ENCODE measurements at regions not wholly inside any gene's neighbourhood (a gene's known extent, or its start where the extent isn't known, plus 50 kb on each side); places are given as distances from the start of the nearest gene placed in this dataset.

DNA sequence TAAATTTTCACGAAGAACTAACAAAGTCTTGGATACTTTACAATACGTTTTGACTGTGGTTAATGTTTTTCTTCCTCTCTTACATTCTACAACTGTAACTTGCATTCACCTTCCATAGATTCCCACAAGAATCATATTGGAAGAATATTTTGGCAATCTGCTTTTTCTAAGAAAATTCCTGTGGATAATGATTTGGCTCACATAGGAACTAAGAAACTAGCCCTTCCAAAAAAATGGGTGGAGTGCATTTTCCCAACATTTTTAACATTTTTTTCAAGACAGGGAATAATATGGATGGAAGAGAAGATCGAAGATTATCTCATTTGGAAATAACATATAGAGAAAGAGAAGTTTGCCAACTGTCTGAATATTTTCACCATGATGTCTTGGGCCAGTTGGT lies 256.9 kb upstream of the POU2AF2 start:
- Histone ChIP-seq H3K9me2 (ENCODE audit: insufficient read depth) (no peaks in the 10 kb centered on the region), H3K4me1 (ENCODE audit: control insufficient read depth in 1 of 2, insufficient read depth in 2 of 2, low read length in 2 of 2) (0 out of 4 replicates have a peak, but pooled peaks cover 0 to 3% of the 10 kb centered on the region in 2 experiments), H3K27me3 (ENCODE audit: insufficient read depth, low read length) (peaks cover 14% of the 10 kb centered on the region; the same call in 1 of the 2 replicates), H3K27ac (ENCODE audit: low read depth, low read length) (no peak overlapping the region), H3K9ac (ENCODE audit: low read length) (no peak overlapping the region), H3K79me2 (ENCODE audit: insufficient read depth, low read length) (no peaks in the 10 kb centered on the region), H3K9me3 (ENCODE audit: control insufficient read depth in 1 of 2, insufficient read depth in 1 of 2, low read depth in 1 of 2, low read length in 2 of 2) (no peaks in the 10 kb centered on the region), H4K20me1 (ENCODE audit: insufficient read depth) (no peaks in the 10 kb centered on the region), H3K4me3 (replicated peaks in 1 of 2; ENCODE audit: low read depth in 1 of 2, low read length in 2 of 2) (no peak overlapping the region), H3K36me3 (ENCODE audit: control insufficient read depth in 1 of 2, insufficient read depth in 2 of 2, low read length in 2 of 2) (no peaks in the 10 kb centered on the region), H3K4me2 (ENCODE audit: low read length) (no peak overlapping the region), H2AFZ (ENCODE audit: low read depth, low read length, poor library complexity, severe bottlenecking) (no peak overlapping the region)
- no peak for TF ChIP-seq YY1 (IDR thresholded peaks at IDR 0.05; ENCODE audit: extremely low read depth, insufficient replicate concordance, low read depth, low read length)
- no peak for TF ChIP-seq SIN3A (IDR thresholded peaks at IDR 0.05; ENCODE audit: low read depth)
- TF ChIP-seq RAD21 (IDR thresholded peaks at IDR 0.05; ENCODE audit: low read depth), result no peak
- no peak for TF ChIP-seq FOSL1 (IDR thresholded peaks at IDR 0.05; ENCODE audit: low read depth)
- CTCF ChIA-PET, result no interaction called here
- POLR2A ChIA-PET, result no interaction called here
- DNase-seq (ENCODE audit: low read depth, low spot score) (no peak), ATAC-seq (no peak)
- RAD21 ChIA-PET (ENCODE audit: low non-redundant PET in 1 of 2, low total read pairs in 2 of 2, uncharacterized antibody in 2 of 2, unreplicated experiment in 2 of 2), result no interaction called here
- intact Hi-C loops (cut with micrococcal nuclease), result no loop called here
- BruUV-seq (replicated peaks), result no TSS peak

DNA sequence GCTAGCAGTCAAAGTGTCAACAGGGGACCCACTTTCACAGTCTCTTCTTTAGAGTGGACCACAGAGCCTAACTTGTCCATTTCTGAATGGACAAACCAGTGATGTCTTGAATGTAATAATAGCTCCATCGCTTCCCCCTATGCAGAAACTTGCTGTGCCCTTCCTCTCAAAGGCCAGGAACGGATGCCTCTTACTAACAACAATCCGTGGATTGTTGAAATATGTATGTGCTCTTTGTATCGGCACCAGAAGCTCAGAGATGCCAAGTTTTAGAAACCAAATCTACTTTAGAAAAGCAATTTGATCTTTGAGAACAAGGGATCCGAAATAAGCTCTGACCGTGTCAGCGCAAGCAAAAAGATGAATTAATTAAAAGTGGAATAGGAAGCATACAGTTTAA lies 259.5 kb upstream of the POU2AF2 start:
- RAD21 ChIA-PET (ENCODE audit: low non-redundant PET in 1 of 2, low total read pairs in 2 of 2, uncharacterized antibody in 2 of 2, unreplicated experiment in 2 of 2), result no interaction called here
- H2AFZ ChIP-seq (ENCODE audit: low read depth, low read length, poor library complexity, severe bottlenecking), result no peak overlapping the region
- H3K9me2 ChIP-seq (ENCODE audit: insufficient read depth), result no peaks in the 10 kb centered on the region
- no peaks in the 10 kb centered on the region for H3K36me3 ChIP-seq (ENCODE audit: control insufficient read depth in 1 of 2, insufficient read depth in 2 of 2, low read length in 2 of 2)
- DNase-seq (ENCODE audit: low read depth, low spot score) (no peak), ATAC-seq (no peak)
- intact Hi-C loops (cut with micrococcal nuclease), result no loop called here
- no peaks in the 10 kb centered on the region for H3K9me3 ChIP-seq (ENCODE audit: control insufficient read depth in 1 of 2, insufficient read depth in 1 of 2, low read depth in 1 of 2, low read length in 2 of 2)
- H3K4me2 ChIP-seq (ENCODE audit: low read length), result no peak overlapping the region
- CTCF ChIA-PET, result no interaction called here
- no peak overlapping the region for H3K27ac ChIP-seq (ENCODE audit: low read depth, low read length)
- POLR2A ChIA-PET, result no interaction called here
- BruUV-seq (replicated peaks), result no TSS peak
- H3K9ac ChIP-seq (ENCODE audit: low read length), result no peak overlapping the region
- H3K4me1 ChIP-seq (ENCODE audit: control insufficient read depth in 1 of 2, insufficient read depth in 2 of 2, low read length in 2 of 2), result 0 out of 4 replicates have a peak, but pooled peaks cover 0 to 3% of the 10 kb centered on the region in 2 experiments
- H3K79me2 ChIP-seq (ENCODE audit: insufficient read depth, low read length), result no peaks in the 10 kb centered on the region
- 0 out of 2 replicates have a peak, but pooled peaks cover 8% of the 10 kb centered on the region for H3K27me3 ChIP-seq (ENCODE audit: insufficient read depth, low read length)
- H4K20me1 ChIP-seq (ENCODE audit: insufficient read depth), result no peaks in the 10 kb centered on the region
- H3K4me3 ChIP-seq (replicated peaks in 1 of 2; ENCODE audit: low read depth in 1 of 2, low read length in 2 of 2), result no peak overlapping the region
- no peak for TF ChIP-seq YY1 (IDR thresholded peaks at IDR 0.05; ENCODE audit: extremely low read depth, insufficient replicate concordance, low read depth, low read length)
- TF ChIP-seq RAD21 (IDR thresholded peaks at IDR 0.05; ENCODE audit: low read depth), result no peak
- no peak for TF ChIP-seq ELF1 (IDR thresholded peaks at IDR 0.05; ENCODE audit: borderline replicate concordance, low read depth)
- TF ChIP-seq CEBPB (IDR thresholded peaks at IDR 0.05; ENCODE audit: low read depth), result no peak
- no peak for TF ChIP-seq SP1 (IDR thresholded peaks at IDR 0.05; ENCODE audit: low read depth)
- no peak for TF ChIP-seq SIN3A (IDR thresholded peaks at IDR 0.05; ENCODE audit: low read depth)
- TF ChIP-seq EZH2phosphoT487 (IDR thresholded peaks at IDR 0.05; ENCODE audit: borderline replicate concordance), result no peak
- TF ChIP-seq SRF (IDR thresholded peaks at IDR 0.05; ENCODE audit: low read depth), result no peak
- TF ChIP-seq JUND (IDR thresholded peaks at IDR 0.05), result no peak
- TF ChIP-seq, protein P1, sequence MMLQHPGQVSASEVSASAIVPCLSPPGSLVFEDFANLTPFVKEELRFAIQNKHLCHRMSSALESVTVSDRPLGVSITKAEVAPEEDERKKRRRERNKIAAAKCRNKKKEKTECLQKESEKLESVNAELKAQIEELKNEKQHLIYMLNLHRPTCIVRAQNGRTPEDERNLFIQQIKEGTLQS (IDR thresholded peaks at IDR 0.05), result no peak
- TF ChIP-seq, protein P2, sequence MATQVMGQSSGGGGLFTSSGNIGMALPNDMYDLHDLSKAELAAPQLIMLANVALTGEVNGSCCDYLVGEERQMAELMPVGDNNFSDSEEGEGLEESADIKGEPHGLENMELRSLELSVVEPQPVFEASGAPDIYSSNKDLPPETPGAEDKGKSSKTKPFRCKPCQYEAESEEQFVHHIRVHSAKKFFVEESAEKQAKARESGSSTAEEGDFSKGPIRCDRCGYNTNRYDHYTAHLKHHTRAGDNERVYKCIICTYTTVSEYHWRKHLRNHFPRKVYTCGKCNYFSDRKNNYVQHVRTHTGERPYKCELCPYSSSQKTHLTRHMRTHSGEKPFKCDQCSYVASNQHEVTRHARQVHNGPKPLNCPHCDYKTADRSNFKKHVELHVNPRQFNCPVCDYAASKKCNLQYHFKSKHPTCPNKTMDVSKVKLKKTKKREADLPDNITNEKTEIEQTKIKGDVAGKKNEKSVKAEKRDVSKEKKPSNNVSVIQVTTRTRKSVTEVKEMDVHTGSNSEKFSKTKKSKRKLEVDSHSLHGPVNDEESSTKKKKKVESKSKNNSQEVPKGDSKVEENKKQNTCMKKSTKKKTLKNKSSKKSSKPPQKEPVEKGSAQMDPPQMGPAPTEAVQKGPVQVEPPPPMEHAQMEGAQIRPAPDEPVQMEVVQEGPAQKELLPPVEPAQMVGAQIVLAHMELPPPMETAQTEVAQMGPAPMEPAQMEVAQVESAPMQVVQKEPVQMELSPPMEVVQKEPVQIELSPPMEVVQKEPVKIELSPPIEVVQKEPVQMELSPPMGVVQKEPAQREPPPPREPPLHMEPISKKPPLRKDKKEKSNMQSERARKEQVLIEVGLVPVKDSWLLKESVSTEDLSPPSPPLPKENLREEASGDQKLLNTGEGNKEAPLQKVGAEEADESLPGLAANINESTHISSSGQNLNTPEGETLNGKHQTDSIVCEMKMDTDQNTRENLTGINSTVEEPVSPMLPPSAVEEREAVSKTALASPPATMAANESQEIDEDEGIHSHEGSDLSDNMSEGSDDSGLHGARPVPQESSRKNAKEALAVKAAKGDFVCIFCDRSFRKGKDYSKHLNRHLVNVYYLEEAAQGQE (IDR thresholded peaks at IDR 0.05; ENCODE audit: low read depth), result no peak
- no peak for TF ChIP-seq POLR2AphosphoS5 (IDR thresholded peaks at IDR 0.05; ENCODE audit: low read depth, low read length)
- TF ChIP-seq CBX3 (IDR thresholded peaks at IDR 0.05; ENCODE audit: low read depth), result no peak
- TF ChIP-seq, protein P3, sequence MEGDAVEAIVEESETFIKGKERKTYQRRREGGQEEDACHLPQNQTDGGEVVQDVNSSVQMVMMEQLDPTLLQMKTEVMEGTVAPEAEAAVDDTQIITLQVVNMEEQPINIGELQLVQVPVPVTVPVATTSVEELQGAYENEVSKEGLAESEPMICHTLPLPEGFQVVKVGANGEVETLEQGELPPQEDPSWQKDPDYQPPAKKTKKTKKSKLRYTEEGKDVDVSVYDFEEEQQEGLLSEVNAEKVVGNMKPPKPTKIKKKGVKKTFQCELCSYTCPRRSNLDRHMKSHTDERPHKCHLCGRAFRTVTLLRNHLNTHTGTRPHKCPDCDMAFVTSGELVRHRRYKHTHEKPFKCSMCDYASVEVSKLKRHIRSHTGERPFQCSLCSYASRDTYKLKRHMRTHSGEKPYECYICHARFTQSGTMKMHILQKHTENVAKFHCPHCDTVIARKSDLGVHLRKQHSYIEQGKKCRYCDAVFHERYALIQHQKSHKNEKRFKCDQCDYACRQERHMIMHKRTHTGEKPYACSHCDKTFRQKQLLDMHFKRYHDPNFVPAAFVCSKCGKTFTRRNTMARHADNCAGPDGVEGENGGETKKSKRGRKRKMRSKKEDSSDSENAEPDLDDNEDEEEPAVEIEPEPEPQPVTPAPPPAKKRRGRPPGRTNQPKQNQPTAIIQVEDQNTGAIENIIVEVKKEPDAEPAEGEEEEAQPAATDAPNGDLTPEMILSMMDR (IDR thresholded peaks at IDR 0.05 in 2 of 3, conservative IDR thresholded peaks at IDR 0.05 in 1 of 3; ENCODE audit: borderline replicate concordance in 1 of 3, insufficient read depth in 1 of 3, low read depth in 2 of 3, low read length in 2 of 3), result no peak
- TF ChIP-seq, protein P4, sequence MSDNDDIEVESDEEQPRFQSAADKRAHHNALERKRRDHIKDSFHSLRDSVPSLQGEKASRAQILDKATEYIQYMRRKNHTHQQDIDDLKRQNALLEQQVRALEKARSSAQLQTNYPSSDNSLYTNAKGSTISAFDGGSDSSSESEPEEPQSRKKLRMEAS (IDR thresholded peaks at IDR 0.05), result no peak
- TF ChIP-seq ZFX (IDR thresholded peaks at IDR 0.05), result no peak
